Thyroid gland (tissue), 4 donors: ENCODE measurements at regions not wholly inside any gene's neighbourhood (a gene's known extent, or its start where the extent isn't known, plus 50 kb on each side); places are given as distances from the start of the nearest gene placed in this dataset.

Experiments used
- POLR2A ChIP-seq, 2 donors: fragments of 450-650 bp; IDR thresholded peaks; one replicate each; pipeline ENCODE4 v1.6.1; 2017; ENCODE audit warnings: antibody characterized with exemption in 2 of 2, mild to moderate bottlenecking in 2 of 2, moderate library complexity in 1 of 2
- TF ChIP-seq, protein P1 (sequence below), 6 experiments: fragments of 200-600 bp in 3 of 6; fragments of 450-650 bp in 3 of 6; sonication (generic) in 3 of 6; IDR thresholded peaks; one replicate each; pipeline ENCODE4 v1.5.1; 2016 to 2019; ENCODE audit warnings: antibody characterized with exemption in 6 of 6, mild to moderate bottlenecking in 2 of 6, inconsistent platforms in 1 of 6, moderate library complexity in 1 of 6

DNA sequence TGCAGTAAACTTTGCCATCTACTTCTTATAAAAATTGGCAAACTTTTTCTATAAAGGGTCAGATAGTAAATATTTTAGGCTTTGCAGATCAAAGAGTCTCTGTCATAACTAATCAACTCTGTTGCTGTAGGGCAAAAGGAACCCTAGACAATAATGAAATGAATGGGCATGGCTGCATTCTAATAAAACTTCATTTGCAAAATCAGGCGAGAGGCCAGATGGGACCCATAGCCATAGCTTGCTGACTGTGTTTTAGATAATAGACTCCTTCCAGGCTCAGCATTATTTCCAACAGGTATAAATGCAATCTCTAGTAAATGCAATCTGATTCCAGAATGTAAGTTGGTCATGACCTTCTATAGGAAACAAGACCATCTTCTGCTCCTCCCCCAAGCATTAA lies 490.7 kb downstream of the TOX3 start:
- no peak for TF ChIP-seq POLR2A (IDR thresholded peaks at IDR 0.05)
- TF ChIP-seq, protein P1, sequence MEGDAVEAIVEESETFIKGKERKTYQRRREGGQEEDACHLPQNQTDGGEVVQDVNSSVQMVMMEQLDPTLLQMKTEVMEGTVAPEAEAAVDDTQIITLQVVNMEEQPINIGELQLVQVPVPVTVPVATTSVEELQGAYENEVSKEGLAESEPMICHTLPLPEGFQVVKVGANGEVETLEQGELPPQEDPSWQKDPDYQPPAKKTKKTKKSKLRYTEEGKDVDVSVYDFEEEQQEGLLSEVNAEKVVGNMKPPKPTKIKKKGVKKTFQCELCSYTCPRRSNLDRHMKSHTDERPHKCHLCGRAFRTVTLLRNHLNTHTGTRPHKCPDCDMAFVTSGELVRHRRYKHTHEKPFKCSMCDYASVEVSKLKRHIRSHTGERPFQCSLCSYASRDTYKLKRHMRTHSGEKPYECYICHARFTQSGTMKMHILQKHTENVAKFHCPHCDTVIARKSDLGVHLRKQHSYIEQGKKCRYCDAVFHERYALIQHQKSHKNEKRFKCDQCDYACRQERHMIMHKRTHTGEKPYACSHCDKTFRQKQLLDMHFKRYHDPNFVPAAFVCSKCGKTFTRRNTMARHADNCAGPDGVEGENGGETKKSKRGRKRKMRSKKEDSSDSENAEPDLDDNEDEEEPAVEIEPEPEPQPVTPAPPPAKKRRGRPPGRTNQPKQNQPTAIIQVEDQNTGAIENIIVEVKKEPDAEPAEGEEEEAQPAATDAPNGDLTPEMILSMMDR (IDR thresholded peaks at IDR 0.05): no peak
